ENCODE measurements at regions not wholly inside any gene's neighbourhood (a gene's known extent, or its start where the extent isn't known, plus 50 kb on each side); places are given as distances from the start of the nearest gene placed in this dataset.

DNA sequence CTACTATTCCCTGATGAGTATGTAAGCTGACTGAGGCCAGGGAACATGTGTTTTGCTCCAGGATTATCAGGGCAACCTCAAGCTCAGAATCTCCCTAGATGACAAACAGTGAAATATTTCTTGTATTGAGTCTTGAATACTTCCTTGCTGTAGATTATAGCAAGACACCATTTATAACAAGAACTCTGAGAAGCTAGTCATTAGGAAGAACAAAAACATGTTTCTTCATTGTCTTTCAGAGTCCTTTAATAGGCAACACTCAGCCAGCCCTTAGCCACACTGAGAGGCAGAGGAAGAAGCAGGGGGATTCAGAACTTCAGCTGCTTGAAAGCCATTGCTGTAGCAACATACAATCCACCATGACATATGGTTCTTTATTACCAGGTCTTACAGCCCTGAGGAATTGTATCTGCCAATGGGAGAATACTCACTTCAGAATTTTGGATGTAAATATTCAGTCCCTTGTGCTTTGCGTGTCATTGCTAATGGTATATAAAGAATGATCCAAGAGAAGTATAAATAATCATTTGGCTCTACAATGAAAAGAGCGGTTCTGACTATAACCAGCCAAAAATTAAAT is 117.5 kb upstream of the NCKAP5 start:
- in situ Hi-C loops (cut with MboI) (no loop called here), intact Hi-C loops (cut with micrococcal nuclease) (no loop called here)
- Histone ChIP-seq H3K27ac (ENCODE audit: extremely low read depth, low read depth, low read length) (no peak overlapping the region), H4K20me1 (replicated peaks; ENCODE audit: control insufficient read depth, insufficient read depth, low read length) (no peaks in the 10 kb centered on the region), H3K27me3 (ENCODE audit: control insufficient read depth in 2 of 2, insufficient read depth in 2 of 2, low read length in 2 of 2) (no peaks in the 10 kb centered on the region), H3K4me1 (replicated peaks in 1 of 2; ENCODE audit: control insufficient read depth in 2 of 2, insufficient read depth in 2 of 2, low read length in 2 of 2) (no peaks in the 10 kb centered on the region), H3K79me2 (ENCODE audit: control insufficient read depth, insufficient read depth, low read length) (no peaks in the 10 kb centered on the region), H3K4me2 (ENCODE audit: insufficient read depth, low read length) (no peak overlapping the region), H3K9ac (ENCODE audit: insufficient read depth in 1 of 2, low read depth in 2 of 2, low read length in 2 of 2) (no peak overlapping the region), H3K9me1 (ENCODE audit: control insufficient read depth, insufficient read depth, low read length) (no peaks in the 10 kb centered on the region), H3K36me3 (ENCODE audit: control insufficient read depth, insufficient read depth, low read length) (no peaks in the 10 kb centered on the region), H2AFZ (ENCODE audit: low read depth, low read length) (no peak overlapping the region), H3K9me3 (replicated peaks; ENCODE audit: control insufficient read depth, insufficient read depth, low read depth, low read length) (no peaks in the 10 kb centered on the region), H3K4me3 (no peak overlapping the region)
- no peak for ATAC-seq
- POLR2A ChIA-PET = no interaction called here
- BruUV-seq (replicated peaks) = no TSS peak
- 0% methylated on average over 2 of the region's 2 CpGs for WGBS (ENCODE audit: insufficient coverage, low coverage, missing lambda C conversion rate)
- DNase-seq (ENCODE audit: extremely low read depth in 1 of 4, low spot score in 3 of 4) = no peak
- no peak for FAIRE-seq
- CTCF ChIA-PET (ENCODE audit: low intra/inter-chr PET ratio) = no interaction called here
- TF ChIP-seq, protein P1, sequence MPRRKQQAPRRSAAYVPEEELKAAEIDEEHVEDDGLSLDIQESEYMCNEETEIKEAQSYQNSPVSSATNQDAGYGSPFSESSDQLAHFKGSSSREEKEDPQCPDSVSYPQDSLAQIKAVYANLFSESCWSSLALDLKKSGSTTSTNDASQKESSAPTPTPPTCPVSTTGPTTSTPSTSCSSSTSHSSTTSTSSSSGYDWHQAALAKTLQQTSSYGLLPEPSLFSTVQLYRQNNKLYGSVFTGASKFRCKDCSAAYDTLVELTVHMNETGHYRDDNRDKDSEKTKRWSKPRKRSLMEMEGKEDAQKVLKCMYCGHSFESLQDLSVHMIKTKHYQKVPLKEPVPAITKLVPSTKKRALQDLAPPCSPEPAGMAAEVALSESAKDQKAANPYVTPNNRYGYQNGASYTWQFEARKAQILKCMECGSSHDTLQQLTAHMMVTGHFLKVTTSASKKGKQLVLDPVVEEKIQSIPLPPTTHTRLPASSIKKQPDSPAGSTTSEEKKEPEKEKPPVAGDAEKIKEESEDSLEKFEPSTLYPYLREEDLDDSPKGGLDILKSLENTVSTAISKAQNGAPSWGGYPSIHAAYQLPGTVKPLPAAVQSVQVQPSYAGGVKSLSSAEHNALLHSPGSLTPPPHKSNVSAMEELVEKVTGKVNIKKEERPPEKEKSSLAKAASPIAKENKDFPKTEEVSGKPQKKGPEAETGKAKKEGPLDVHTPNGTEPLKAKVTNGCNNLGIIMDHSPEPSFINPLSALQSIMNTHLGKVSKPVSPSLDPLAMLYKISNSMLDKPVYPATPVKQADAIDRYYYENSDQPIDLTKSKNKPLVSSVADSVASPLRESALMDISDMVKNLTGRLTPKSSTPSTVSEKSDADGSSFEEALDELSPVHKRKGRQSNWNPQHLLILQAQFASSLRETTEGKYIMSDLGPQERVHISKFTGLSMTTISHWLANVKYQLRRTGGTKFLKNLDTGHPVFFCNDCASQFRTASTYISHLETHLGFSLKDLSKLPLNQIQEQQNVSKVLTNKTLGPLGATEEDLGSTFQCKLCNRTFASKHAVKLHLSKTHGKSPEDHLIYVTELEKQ (CRISPR knock-in tag; IDR thresholded peaks at IDR 0.05) = no peak
- TF ChIP-seq CCNT2 (IDR thresholded peaks at IDR 0.05; ENCODE audit: borderline replicate concordance, extremely low read depth, insufficient read length, low read depth, low read length) = no peak
- no peak for TF ChIP-seq ZNF586 (CRISPR knock-in tag; conservative IDR thresholded peaks at IDR 0.05)
- TF ChIP-seq NFIX (CRISPR knock-in tag; IDR thresholded peaks at IDR 0.05; ENCODE audit: low read depth) = no peak
- no peak for TF ChIP-seq BCL6 (CRISPR knock-in tag; IDR thresholded peaks at IDR 0.05)
- TF ChIP-seq, protein P2, sequence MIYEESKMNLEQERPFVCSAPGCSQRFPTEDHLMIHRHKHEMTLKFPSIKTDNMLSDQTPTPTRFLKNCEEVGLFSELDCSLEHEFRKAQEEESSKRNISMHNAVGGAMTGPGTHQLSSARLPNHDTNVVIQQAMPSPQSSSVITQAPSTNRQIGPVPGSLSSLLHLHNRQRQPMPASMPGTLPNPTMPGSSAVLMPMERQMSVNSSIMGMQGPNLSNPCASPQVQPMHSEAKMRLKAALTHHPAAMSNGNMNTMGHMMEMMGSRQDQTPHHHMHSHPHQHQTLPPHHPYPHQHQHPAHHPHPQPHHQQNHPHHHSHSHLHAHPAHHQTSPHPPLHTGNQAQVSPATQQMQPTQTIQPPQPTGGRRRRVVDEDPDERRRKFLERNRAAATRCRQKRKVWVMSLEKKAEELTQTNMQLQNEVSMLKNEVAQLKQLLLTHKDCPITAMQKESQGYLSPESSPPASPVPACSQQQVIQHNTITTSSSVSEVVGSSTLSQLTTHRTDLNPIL (CRISPR knock-in tag; IDR thresholded peaks at IDR 0.05) = no peak
- TF ChIP-seq HDAC1 (IDR thresholded peaks at IDR 0.05) = no peak
- no peak for TF ChIP-seq FIP1L1 (IDR thresholded peaks at IDR 0.05; ENCODE audit: low read depth, low read length, poor library complexity, severe bottlenecking)
- no peak for TF ChIP-seq ARID2 (IDR thresholded peaks at IDR 0.05)
- TF ChIP-seq, protein P3, sequence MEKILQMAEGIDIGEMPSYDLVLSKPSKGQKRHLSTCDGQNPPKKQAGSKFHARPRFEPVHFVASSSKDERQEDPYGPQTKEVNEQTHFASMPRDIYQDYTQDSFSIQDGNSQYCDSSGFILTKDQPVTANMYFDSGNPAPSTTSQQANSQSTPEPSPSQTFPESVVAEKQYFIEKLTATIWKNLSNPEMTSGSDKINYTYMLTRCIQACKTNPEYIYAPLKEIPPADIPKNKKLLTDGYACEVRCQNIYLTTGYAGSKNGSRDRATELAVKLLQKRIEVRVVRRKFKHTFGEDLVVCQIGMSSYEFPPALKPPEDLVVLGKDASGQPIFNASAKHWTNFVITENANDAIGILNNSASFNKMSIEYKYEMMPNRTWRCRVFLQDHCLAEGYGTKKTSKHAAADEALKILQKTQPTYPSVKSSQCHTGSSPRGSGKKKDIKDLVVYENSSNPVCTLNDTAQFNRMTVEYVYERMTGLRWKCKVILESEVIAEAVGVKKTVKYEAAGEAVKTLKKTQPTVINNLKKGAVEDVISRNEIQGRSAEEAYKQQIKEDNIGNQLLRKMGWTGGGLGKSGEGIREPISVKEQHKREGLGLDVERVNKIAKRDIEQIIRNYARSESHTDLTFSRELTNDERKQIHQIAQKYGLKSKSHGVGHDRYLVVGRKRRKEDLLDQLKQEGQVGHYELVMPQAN (IDR thresholded peaks at IDR 0.05; ENCODE audit: borderline replicate concordance) = no peak
- TF ChIP-seq XRCC4 (IDR thresholded peaks at IDR 0.05; ENCODE audit: extremely low read depth, insufficient read depth, insufficient read length) = no peak
- TF ChIP-seq BRD9 (IDR thresholded peaks at IDR 0.05; ENCODE audit: low read depth, partially characterized antibody) = no peak
- TF ChIP-seq, protein P4, sequence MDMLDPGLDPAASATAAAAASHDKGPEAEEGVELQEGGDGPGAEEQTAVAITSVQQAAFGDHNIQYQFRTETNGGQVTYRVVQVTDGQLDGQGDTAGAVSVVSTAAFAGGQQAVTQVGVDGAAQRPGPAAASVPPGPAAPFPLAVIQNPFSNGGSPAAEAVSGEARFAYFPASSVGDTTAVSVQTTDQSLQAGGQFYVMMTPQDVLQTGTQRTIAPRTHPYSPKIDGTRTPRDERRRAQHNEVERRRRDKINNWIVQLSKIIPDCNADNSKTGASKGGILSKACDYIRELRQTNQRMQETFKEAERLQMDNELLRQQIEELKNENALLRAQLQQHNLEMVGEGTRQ (CRISPR knock-in tag; IDR thresholded peaks at IDR 0.05) = no peak
- TF ChIP-seq RB1 (IDR thresholded peaks at IDR 0.05; ENCODE audit: low read depth) = no peak
- no peak for TF ChIP-seq HNRNPH1 (optimal IDR thresholded peaks at IDR 0.05; ENCODE audit: low read depth, low read length)
- no peak for TF ChIP-seq TBP (optimal IDR thresholded peaks at IDR 0.05; ENCODE audit: low read depth, low read length)
